GM19324 (cell line): ENCODE measurements at regions not wholly inside any gene's neighbourhood (a gene's known extent, or its start where the extent isn't known, plus 50 kb on each side); places are given as distances from the start of the nearest gene placed in this dataset.
"Not testable (repeated sequence)": the region's sequence is repeated elsewhere in the genome, so short reads cannot be mapped to it uniquely, and the experiment has no call there.

ENCODE experiments used
- ATAC-seq: cut with Tn5 transposase; IDR thresholded peaks from one replicate; pipeline ENCODE4 v1.9.1; 2021; ENCODE audit warnings: mild to moderate bottlenecking, moderate library complexity; ENCODE audit not compliant: unreplicated experiment, low FRiP score

DNA sequence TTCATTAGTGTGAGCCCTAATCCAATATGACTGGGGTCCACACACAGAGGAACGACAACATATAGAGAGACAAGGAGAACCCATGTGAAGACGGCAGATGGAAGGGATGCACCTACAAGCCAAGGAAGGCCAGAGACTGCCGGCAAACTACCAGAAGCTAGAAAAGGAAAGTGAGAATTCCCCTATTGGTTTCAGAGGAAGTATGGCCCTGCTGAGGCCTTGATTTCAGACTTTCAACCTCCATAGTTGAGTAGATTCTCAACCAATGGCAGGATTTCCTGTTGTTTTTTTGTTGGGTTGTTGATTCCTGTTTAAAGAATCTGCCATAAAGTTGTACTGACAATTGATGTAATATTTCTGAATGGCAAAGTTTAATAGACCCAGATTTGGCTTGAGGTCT, 241.5 kb downstream of the SATB2 start:
- peak; percentile 59 for ATAC-seq

DNA sequence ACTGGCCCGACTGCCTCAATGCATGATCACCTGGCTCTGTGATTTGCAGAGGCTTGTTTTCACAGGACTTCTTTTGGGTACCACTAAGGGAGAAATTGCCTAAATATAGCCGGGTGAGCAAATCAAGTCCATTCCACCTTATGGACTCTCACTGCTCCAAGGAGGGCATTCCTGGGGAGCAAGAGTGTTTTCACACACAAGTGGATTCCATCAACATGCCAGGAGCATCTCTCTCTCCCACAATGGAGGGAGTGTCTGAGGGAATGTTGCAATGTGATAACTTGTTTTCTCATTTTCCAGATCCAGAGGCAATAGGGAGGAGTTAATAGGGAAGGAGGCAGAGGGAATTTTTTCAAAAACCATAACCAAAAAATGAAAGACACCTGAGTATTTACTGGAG, 250.7 kb downstream of the SATB2 start:
- ATAC-seq: no peak

DNA sequence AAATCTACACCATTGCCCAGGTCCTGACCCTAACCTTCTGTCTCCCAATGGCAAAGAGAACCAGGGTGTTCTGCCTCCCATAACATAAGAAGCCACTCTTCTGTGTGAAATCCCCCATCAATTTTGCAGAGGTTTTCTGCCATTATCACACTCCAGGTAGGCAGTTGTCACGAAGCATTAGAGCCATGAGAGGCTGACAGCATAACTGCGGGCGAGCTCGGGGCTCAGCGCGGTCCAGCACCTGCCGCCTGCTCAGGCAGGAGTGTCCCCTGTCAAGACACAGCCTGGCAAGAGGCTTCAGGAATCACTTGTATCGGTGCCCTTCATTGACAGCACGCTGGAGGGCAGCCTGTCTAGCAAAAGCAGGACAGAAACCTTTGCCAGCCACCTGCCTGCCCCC, 251.2 kb downstream of the SATB2 start:
- ATAC-seq: no peak

DNA sequence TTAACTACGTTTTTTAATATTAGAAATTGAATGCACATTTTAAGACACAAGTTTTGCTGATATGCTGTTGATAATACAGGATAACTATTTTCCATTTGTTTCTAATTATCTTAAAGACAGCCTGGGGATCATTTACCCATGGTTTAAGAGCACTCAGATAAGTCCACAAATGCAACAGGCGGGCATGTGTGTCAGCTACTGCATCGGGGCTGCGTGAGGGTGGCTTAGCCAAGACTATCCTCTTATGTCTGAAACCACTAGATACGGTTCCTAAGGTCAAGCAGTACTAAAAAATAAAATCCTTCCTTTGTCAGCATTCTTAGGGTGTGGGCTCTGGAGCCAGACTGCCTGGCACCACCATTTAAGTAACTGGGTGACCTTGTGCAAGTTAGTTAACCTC, 254.8 kb downstream of the SATB2 start:
- no peak for ATAC-seq

DNA sequence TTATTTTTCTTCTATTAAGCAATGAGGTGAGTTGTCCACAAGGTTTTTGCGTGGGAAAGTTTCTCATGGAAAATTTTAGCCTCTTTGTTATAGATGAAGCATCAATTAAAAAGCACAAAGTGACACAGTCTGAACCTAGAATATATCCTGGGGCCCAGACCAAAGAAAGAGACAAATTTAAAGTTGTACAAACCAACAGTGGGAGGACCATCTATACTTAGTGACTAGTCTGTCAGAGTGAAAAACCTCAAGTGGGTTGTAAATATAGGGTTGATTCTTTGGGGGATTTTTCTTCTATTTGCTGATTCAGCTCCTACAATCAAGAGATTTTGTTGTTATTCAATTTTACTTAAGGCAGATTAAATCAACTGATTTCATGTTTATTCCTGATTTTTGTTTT, 256.2 kb downstream of the SATB2 start:
- ATAC-seq: no peak

DNA sequence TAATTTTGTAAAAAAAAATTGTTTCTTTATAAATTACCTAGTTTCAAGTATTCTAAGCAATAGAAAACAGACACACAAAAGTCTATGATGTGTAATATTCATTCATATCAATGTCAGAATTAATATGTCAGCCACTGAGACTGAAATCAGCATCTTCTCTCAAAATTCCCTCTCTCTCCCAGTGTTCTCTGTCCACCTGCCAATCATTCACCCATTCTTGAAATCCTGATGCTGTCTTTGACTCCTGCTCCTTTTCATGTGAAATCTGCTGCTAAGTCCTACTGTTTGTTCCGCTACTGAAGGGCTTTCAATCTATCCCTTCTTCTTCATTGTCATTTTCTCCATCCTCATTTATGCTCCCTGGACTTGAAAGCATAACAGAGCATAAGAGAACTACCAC, 257.9 kb downstream of the SATB2 start:
- no peak for ATAC-seq

- ATAC-seq: no peak
These were observed 260.3 kb downstream of the SATB2 start for GRCh38 chr2:199197448-199197847.

DNA sequence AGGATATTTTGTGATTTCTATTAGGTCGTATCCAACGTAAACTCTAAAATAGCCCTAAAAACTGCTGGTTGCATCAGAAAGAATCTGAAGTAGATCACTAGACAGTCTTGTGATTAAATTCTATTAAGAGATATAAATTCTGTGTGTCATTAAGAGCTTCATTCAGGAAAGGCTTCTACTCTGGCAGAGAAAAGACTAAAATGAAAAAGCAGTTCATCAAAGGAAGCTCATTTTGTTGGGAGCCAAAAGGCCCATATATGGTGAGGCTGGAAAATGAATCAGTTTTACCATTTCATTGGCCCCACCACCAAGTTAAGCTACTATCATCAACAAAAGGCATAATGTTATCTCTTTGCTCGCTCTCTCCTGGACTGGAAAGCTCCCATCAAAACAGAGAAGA, 261.1 kb downstream of the SATB2 start:
- ATAC-seq: no peak

GRCh38 chr2:199195927-199196502, 261.7 kb downstream of the SATB2 start:
- no peak for ATAC-seq

GRCh38 chr2:199191461-199191860, 266.3 kb downstream of the SATB2 start:
- ATAC-seq: no peak

GRCh38 chr2:199189229-199189628, 268.5 kb downstream of the SATB2 start:
- no peak for ATAC-seq

DNA sequence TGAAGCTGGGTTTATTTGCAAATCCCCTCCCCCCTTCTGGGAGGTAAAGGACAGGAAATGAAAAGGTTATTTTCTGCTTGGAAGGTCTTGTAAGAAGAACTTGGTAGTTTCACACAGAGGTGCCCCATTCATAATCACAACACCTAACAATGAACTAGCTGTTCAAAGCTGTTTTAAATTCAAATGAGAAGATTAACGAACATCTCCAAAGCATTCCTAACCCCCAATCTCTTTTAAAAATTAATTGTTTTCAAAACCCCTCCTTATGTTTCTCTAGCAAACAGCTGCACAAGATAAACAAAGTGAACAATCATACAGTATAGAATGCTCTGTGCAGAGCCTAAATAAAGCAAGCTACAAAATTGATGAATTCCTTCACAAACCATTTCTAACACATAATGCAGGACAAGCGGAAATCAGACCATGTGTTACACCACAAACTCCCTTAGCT, 271.4 kb downstream of the SATB2 start:
- ATAC-seq: no peak

GRCh38 chr2:199185174-199185573, 272.6 kb downstream of the SATB2 start:
- not testable (repeated sequence) for ATAC-seq

DNA sequence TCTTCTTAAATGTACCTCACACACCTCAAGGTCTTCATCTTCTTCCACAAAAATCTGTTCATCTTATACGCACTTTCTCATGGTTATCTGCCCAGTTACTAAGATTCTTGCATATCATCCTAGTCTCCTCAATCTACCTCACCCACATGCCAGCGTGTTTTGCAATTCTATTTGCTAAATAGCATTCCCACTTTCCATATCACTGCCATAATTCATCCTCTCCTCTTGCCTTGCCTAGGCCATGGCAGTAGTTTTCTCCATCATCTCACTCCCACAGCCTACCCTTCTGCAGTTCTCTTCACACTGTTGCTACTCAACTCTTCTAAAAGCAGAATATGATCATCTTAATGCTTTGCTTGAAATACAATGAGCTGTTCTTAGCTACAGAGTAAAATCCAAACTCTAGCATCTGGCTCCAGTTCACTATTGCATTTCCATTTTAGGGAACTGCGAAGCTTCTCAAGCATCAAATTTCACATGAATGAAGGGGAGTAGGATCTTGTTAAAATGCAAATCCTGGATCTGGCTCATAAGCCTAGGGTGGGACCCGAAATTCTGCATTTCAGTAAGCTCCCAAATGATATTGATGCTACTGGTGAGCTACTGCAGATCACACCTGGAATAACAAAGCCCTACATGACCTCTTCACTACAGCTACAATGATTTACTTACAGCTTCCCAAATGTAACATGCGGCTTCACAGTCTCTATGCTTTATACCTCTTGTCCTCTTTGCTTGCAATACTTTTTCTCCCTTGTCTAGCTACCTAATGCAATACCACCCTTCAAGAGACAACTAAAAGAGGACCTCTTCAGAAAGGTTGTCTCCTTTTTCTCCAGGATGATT, 293.9 kb downstream of the SATB2 start:
- ATAC-seq: no peak

GRCh38 chr2:199160677-199161465, 296.9 kb downstream of the SATB2 start:
- ATAC-seq: no peak

DNA sequence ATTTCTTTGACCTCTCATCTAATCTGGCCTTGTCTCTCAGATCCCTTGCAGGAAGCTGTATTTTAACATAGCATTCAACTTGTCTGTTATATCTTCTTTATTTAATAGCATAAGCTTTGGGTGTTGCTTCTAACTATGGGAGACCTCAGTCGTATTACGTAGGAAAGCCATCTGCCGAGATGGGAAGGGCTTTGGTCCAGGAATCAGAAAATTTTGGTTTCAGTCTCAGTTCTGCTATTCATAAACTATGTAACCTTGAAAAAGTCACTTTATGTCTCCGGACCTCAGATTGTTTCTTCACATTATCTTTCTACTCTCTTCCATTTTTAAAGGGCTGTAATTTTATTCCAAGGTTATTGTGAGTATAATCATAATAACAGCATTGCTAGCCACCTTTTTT, 297.7 kb downstream of the SATB2 start:
- ATAC-seq: no peak

DNA sequence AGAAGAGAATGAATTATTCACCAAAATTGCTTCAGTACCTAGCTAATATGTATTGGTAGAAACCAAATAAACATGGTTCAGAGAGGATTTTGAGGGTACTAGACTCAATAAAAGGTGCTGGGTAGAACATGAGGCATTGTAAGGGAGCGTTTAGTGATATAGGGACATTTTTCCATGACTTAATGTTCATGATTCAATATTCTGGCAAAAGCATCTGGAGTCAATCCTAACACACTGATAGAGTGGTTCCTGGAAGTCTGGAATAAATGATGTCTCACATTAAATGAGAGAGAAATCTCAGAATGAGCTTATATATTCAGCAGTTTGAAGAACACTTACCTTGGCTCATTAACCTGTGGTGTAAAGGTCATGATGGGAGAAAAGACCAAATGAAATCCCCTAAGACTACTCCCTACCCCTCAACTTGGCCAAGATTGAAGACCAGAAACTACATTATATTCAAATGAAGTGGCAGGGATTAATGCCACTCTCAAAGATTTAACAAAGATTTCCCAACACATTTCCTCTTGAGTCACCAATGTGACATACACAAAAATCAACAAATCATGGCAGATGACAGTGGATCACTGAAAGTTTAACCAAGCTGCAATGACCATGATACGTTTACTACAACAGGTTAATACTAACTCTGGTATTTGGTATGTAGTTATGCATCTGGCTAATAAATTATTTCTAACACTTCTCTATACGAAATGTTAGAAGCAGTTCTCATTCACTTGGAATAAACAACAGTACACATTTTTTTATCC, 309.5 kb downstream of the SATB2 start:
- no peak for ATAC-seq

- ATAC-seq: no peak
These were observed 310.5 kb downstream of the SATB2 start for GRCh38 chr2:199147216-199147615.

- ATAC-seq: no peak
These were observed 313.2 kb downstream of the SATB2 start for GRCh38 chr2:199144546-199144945.

- ATAC-seq: no peak
These were observed 313.7 kb downstream of the SATB2 start for GRCh38 chr2:199144036-199144435.

DNA sequence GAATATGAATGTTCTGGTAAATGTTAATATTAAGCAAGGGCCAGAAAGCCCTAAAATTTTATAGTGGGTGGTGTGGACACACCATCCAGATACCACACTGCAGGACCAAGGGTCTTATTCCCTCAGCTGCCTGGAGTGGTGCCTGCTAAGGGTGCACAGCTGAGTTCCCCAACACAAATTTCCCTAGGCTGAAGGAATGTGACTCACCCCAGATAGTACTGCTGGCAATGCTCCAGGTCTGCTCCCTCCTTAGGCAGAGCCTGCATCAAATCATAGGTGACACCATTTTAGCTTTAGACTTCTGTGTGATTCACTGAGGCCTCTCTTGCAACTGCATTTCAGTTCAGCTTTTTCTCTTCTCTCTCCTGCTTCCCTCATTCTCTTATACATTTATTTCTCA, 321.1 kb downstream of the SATB2 start:
- no peak for ATAC-seq
